Suprapubic skin (tissue), 3 donors: ENCODE measurements at regions not wholly inside any gene's neighbourhood (a gene's known extent, or its start where the extent isn't known, plus 50 kb on each side); places are given as distances from the start of the nearest gene placed in this dataset.

ENCODE experiments used
- CTCF ChIP-seq, 2 donors: fragments of 200-600 bp in 1 of 2; fragments of 450-650 bp in 1 of 2; sonication (generic) in 1 of 2; IDR thresholded peaks; one replicate each; pipeline ENCODE4 v1.5.1; 2016 to 2019; ENCODE audit warnings: antibody characterized with exemption in 2 of 2, mild to moderate bottlenecking in 1 of 2, moderate library complexity in 1 of 2
- POLR2A ChIP-seq, 2 donors: fragments of 450-650 bp; IDR thresholded peaks; one replicate each; pipeline ENCODE4 v1.6.1; 2017; ENCODE audit warnings: antibody characterized with exemption in 2 of 2, mild to moderate bottlenecking in 2 of 2, moderate library complexity in 2 of 2

GRCh38 chr10:84879991-84880390 lies 551.6 kb downstream of the CCSER2 start:
- TF ChIP-seq POLR2A (IDR thresholded peaks at IDR 0.05) (no peak), CTCF (IDR thresholded peaks at IDR 0.05) (no peak)
